MG63 (cell line): ENCODE measurements at regions not wholly inside any gene's neighbourhood (a gene's known extent, or its start where the extent isn't known, plus 50 kb on each side); places are given as distances from the start of the nearest gene placed in this dataset.
"Not testable (repeated sequence)": the region's sequence is repeated elsewhere in the genome, so short reads cannot be mapped to it uniquely, and the experiment has no call there.

ENCODE experiments used
- DNase-seq: peaks from one replicate; pipeline ENCODE4 v3.0.0-alpha.2; 2020
- H3K27me3 ChIP-seq: fragments of 250-450 bp; sonication (Bioruptor Pico); 2 replicates; pipeline ENCODE4 v1.5.1; 2020; ENCODE audit warnings: mild to moderate bottlenecking, moderate library complexity
- H3K36me3 ChIP-seq: fragments of 250-450 bp; sonication (Bioruptor Pico); 2 replicates; pipeline ENCODE4 v1.5.1; 2020; ENCODE audit warnings: mild to moderate bottlenecking, moderate library complexity
- H3K4me3 ChIP-seq: fragments of 250-450 bp; sonication (Bioruptor Pico); 2 replicates; pipeline ENCODE4 v1.5.1; 2020; ENCODE audit warnings: mild to moderate bottlenecking, moderate library complexity
- H3K9me3 ChIP-seq: fragments of 250-450 bp; sonication (Bioruptor Pico); 2 replicates; pipeline ENCODE4 v1.5.1; 2020; ENCODE audit warnings: mild to moderate bottlenecking, moderate library complexity

GRCh38 chr3:27607370-27607769 is 114.8 kb downstream of the EOMES start:
- DNase-seq = peak; percentile 50
- Histone ChIP-seq H3K4me3 (no peak overlapping the region), H3K36me3 (no peaks in the 10 kb centered on the region), H3K9me3 (no peaks in the 10 kb centered on the region), H3K27me3 (no peaks in the 10 kb centered on the region)

GRCh38 chr3:27606537-27606936 is 115.6 kb downstream of the EOMES start:
- no peak for DNase-seq
- no peaks in the 10 kb centered on the region for H3K36me3 ChIP-seq
- H3K9me3 ChIP-seq = no peaks in the 10 kb centered on the region
- no peak overlapping the region for H3K4me3 ChIP-seq
- no peaks in the 10 kb centered on the region for H3K27me3 ChIP-seq

GRCh38 chr3:27601311-27601710 is 117.1 kb upstream of the SLC4A7 start:
- H3K9me3 ChIP-seq, DNase-seq, H3K4me3 ChIP-seq, H3K36me3 ChIP-seq, H3K27me3 ChIP-seq: not testable (repeated sequence)

- H3K36me3 ChIP-seq, DNase-seq, H3K27me3 ChIP-seq, H3K4me3 ChIP-seq, H3K9me3 ChIP-seq: not testable (repeated sequence)
Observed at GRCh38 chr3:27599741-27600140, 115.6 kb upstream of the SLC4A7 start.

- no peak overlapping the region for H3K4me3 ChIP-seq
- peak; percentile 19 for DNase-seq
Observed at GRCh38 chr3:27596921-27597320, 112.7 kb upstream of the SLC4A7 start.

GRCh38 chr3:27596334-27596841 is 112.2 kb upstream of the SLC4A7 start:
- Histone ChIP-seq H3K9me3 (no peaks in the 10 kb centered on the region), H3K4me3 (no peak overlapping the region), H3K27me3 (no peaks in the 10 kb centered on the region), H3K36me3 (no peaks in the 10 kb centered on the region)
- peak; percentile 17 for DNase-seq

More at GRCh38 chr3:27596921-27597320, 112.7 kb upstream of the SLC4A7 start:
- H3K36me3 ChIP-seq = no peaks in the 10 kb centered on the region
- no peaks in the 10 kb centered on the region for H3K27me3 ChIP-seq
- H3K9me3 ChIP-seq = no peaks in the 10 kb centered on the region

GRCh38 chr3:27594096-27594690 is 110.0 kb upstream of the SLC4A7 start:
- H3K36me3 ChIP-seq = no peaks in the 10 kb centered on the region
- no peak for DNase-seq

GRCh38 chr3:27593173-27593572 is 109.0 kb upstream of the SLC4A7 start:
- Histone ChIP-seq H3K4me3 (no peak overlapping the region), H3K36me3 (no peaks in the 10 kb centered on the region), H3K9me3 (no peaks in the 10 kb centered on the region), H3K27me3 (no peaks in the 10 kb centered on the region)
- DNase-seq = no peak

More at GRCh38 chr3:27594096-27594690, 110.0 kb upstream of the SLC4A7 start:
- H3K9me3 ChIP-seq = no peaks in the 10 kb centered on the region
- no peak overlapping the region for H3K4me3 ChIP-seq
- H3K27me3 ChIP-seq = no peaks in the 10 kb centered on the region

GRCh38 chr3:27591312-27592210 is 107.4 kb upstream of the SLC4A7 start:
- no peak for DNase-seq
- Histone ChIP-seq H3K27me3 (no peaks in the 10 kb centered on the region), H3K36me3 (no peaks in the 10 kb centered on the region), H3K4me3 (no peak overlapping the region), H3K9me3 (no peaks in the 10 kb centered on the region)

GRCh38 chr3:27590437-27591298 is 106.5 kb upstream of the SLC4A7 start:
- no peaks in the 10 kb centered on the region for H3K9me3 ChIP-seq
- H3K27me3 ChIP-seq = no peaks in the 10 kb centered on the region
- no peaks in the 10 kb centered on the region for H3K36me3 ChIP-seq
- no peak overlapping the region for H3K4me3 ChIP-seq
- no peak for DNase-seq

GRCh38 chr3:27589795-27590194 is 105.6 kb upstream of the SLC4A7 start:
- H3K36me3 ChIP-seq = no peaks in the 10 kb centered on the region
- no peaks in the 10 kb centered on the region for H3K9me3 ChIP-seq
- H3K4me3 ChIP-seq = no peak overlapping the region
- DNase-seq = no peak
- H3K27me3 ChIP-seq = no peaks in the 10 kb centered on the region

- H3K9me3 ChIP-seq = no peaks in the 10 kb centered on the region
- no peak overlapping the region for H3K4me3 ChIP-seq
- no peaks in the 10 kb centered on the region for H3K36me3 ChIP-seq
- no peak for DNase-seq
- no peaks in the 10 kb centered on the region for H3K27me3 ChIP-seq
Observed at GRCh38 chr3:27585429-27585828, 101.2 kb upstream of the SLC4A7 start.

- no peak overlapping the region for H3K4me3 ChIP-seq
- DNase-seq = no peak
- no peaks in the 10 kb centered on the region for H3K27me3 ChIP-seq
- no peaks in the 10 kb centered on the region for H3K9me3 ChIP-seq
- H3K36me3 ChIP-seq = no peaks in the 10 kb centered on the region
Observed at GRCh38 chr3:27584874-27585273, 100.7 kb upstream of the SLC4A7 start.

- no peak overlapping the region for H3K4me3 ChIP-seq
- no peak for DNase-seq
- H3K36me3 ChIP-seq = no peaks in the 10 kb centered on the region
- H3K9me3 ChIP-seq = no peaks in the 10 kb centered on the region
- H3K27me3 ChIP-seq = no peaks in the 10 kb centered on the region
Observed at GRCh38 chr3:27581852-27582251, 97.7 kb upstream of the SLC4A7 start.

- no peak overlapping the region for H3K4me3 ChIP-seq
- H3K36me3 ChIP-seq = no peaks in the 10 kb centered on the region
- DNase-seq = no peak
- H3K9me3 ChIP-seq = no peaks in the 10 kb centered on the region
- no peaks in the 10 kb centered on the region for H3K27me3 ChIP-seq
Observed at GRCh38 chr3:27578032-27578431, 93.8 kb upstream of the SLC4A7 start.

GRCh38 chr3:27577504-27577903 is 93.3 kb upstream of the SLC4A7 start:
- Histone ChIP-seq H3K36me3 (no peaks in the 10 kb centered on the region), H3K4me3 (no peak overlapping the region), H3K27me3 (no peaks in the 10 kb centered on the region), H3K9me3 (no peaks in the 10 kb centered on the region)
- no peak for DNase-seq

- Histone ChIP-seq H3K36me3 (no peaks in the 10 kb centered on the region), H3K27me3 (no peaks in the 10 kb centered on the region), H3K9me3 (no peaks in the 10 kb centered on the region), H3K4me3 (no peak overlapping the region)
- DNase-seq = no peak
Observed at GRCh38 chr3:27576171-27576570, 92.0 kb upstream of the SLC4A7 start.
